ENCODE measurements at regions not wholly inside any gene's neighbourhood (a gene's known extent, or its start where the extent isn't known, plus 50 kb on each side); places are given as distances from the start of the nearest gene placed in this dataset.

DNA sequence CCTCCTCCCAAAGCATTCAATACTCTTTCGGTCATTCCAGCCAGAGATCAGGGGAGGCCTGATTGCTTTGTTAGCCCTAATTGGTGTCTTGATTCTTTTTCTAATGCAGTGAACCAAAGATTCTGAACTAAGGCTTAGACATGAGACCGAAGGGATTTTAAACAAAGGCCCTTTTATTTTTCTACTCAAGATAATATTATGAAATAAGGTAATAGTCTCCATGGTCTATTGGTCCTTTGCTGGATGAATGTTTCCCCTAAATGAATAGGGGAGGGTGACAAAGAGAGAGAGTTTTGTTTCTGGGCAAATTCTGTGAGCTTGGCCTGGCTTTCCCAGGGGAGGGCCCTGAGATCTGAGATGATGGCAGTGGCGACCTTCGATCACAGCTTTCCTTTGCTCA is 449.1 kb downstream of the TYW1 start:
- Histone ChIP-seq H3K4me1 (no peaks in the 10 kb centered on the region), H3K36me3 (no peaks in the 10 kb centered on the region), H3K27me3 (no peaks in the 10 kb centered on the region), H3K9me3 (peaks cover 0 to 13% (median 0%) of the 10 kb centered on the region in 3 donors), H3K27ac (no peak overlapping the region), H3K4me3 (no peak overlapping the region)
- ATAC-seq: no peak
- 86 to 100% methylated on average over 1 to 4 of the region's 4 CpGs for whole genome bisulfite sequencing, 2 donors (ENCODE audit: low coverage in 1 of 2)
- TF ChIP-seq EP300 (IDR thresholded peaks at IDR 0.05) (no peak), POLR2AphosphoS5 (IDR thresholded peaks at IDR 0.05) (no peak), POLR2A (IDR thresholded peaks at IDR 0.05) (no peak)
- TF ChIP-seq, protein P1, sequence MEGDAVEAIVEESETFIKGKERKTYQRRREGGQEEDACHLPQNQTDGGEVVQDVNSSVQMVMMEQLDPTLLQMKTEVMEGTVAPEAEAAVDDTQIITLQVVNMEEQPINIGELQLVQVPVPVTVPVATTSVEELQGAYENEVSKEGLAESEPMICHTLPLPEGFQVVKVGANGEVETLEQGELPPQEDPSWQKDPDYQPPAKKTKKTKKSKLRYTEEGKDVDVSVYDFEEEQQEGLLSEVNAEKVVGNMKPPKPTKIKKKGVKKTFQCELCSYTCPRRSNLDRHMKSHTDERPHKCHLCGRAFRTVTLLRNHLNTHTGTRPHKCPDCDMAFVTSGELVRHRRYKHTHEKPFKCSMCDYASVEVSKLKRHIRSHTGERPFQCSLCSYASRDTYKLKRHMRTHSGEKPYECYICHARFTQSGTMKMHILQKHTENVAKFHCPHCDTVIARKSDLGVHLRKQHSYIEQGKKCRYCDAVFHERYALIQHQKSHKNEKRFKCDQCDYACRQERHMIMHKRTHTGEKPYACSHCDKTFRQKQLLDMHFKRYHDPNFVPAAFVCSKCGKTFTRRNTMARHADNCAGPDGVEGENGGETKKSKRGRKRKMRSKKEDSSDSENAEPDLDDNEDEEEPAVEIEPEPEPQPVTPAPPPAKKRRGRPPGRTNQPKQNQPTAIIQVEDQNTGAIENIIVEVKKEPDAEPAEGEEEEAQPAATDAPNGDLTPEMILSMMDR (IDR thresholded peaks at IDR 0.05): no peak

GRCh38 chr7:67447297-67447696 is 450.7 kb downstream of the TYW1 start:
- ATAC-seq: no peak
- Histone ChIP-seq H3K27me3 (no peaks in the 10 kb centered on the region), H3K36me3 (no peaks in the 10 kb centered on the region), H3K4me3 (no peak overlapping the region), H3K27ac (no peak overlapping the region), H3K4me1 (no peaks in the 10 kb centered on the region), H3K9me3 (peaks cover 0 to 13% (median 0%) of the 10 kb centered on the region in 3 donors)
- TF ChIP-seq POLR2AphosphoS5 (IDR thresholded peaks at IDR 0.05): no peak
- TF ChIP-seq, protein P1 (IDR thresholded peaks at IDR 0.05): no peak
- no peak for TF ChIP-seq EP300 (IDR thresholded peaks at IDR 0.05)
- TF ChIP-seq POLR2A (IDR thresholded peaks at IDR 0.05): no peak

DNA sequence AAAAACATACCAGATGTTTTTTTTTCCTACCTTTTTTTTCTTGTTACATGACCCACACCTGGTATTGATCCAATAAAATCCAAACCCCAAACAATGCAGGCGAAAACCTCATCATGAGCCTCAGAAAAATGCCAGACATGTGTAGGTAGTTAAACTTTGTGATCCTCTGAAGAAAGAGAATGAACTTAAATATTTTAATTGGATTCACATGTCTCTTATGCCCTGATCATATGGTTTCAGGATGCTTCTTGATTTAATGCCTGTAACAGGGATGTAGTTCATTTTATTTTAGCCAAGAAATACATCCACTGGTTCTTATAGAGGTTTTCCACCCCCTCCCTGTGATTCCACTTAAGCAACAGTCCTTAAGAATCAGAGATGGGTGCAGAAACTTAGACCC is 451.6 kb downstream of the TYW1 start:
- TF ChIP-seq, protein P1 (IDR thresholded peaks at IDR 0.05): no peak
- TF ChIP-seq POLR2A (IDR thresholded peaks at IDR 0.05) (no peak), EP300 (IDR thresholded peaks at IDR 0.05) (no peak), POLR2AphosphoS5 (IDR thresholded peaks at IDR 0.05) (no peak)
- no peak overlapping the region for H3K4me3 ChIP-seq
- H3K27ac ChIP-seq: no peak overlapping the region
- H3K27me3 ChIP-seq: no peaks in the 10 kb centered on the region
- H3K9me3 ChIP-seq: peaks cover 0 to 13% (median 0%) of the 10 kb centered on the region in 3 donors
- H3K4me1 ChIP-seq: no peaks in the 10 kb centered on the region
- no peaks in the 10 kb centered on the region for H3K36me3 ChIP-seq
- ATAC-seq: no peak
- WGBS, 2 donors (ENCODE audit: low coverage in 1 of 2): 78 to 90% methylated on average over 1 of the region's 1 CpG

- Histone ChIP-seq H3K4me3 (no peak overlapping the region), H3K27ac (no peak overlapping the region), H3K27me3 (no peaks in the 10 kb centered on the region), H3K4me1 (no peaks in the 10 kb centered on the region), H3K36me3 (no peaks in the 10 kb centered on the region), H3K9me3 (peaks cover 0 to under 1% (median 0%) of the 10 kb centered on the region in 3 donors)
- no peak for TF ChIP-seq POLR2AphosphoS5 (IDR thresholded peaks at IDR 0.05)
- TF ChIP-seq POLR2A (IDR thresholded peaks at IDR 0.05): no peak
- TF ChIP-seq, protein P1 (IDR thresholded peaks at IDR 0.05): no peak
- no peak for TF ChIP-seq EP300 (IDR thresholded peaks at IDR 0.05)
- ATAC-seq: no peak
- 50 to 67% methylated on average over 2 to 3 of the region's 3 CpGs for WGBS, 2 donors (ENCODE audit: low coverage in 1 of 2)
These were observed 453.5 kb downstream of the TYW1 start for GRCh38 chr7:67450171-67450570.

GRCh38 chr7:67451306-67451705 is 454.7 kb downstream of the TYW1 start:
- WGBS, 2 donors (ENCODE audit: low coverage in 1 of 2): 79 to 86% methylated on average over 6 to 8 of the region's 9 CpGs
- H3K4me3 ChIP-seq: no peak overlapping the region
- no peak for TF ChIP-seq POLR2A (IDR thresholded peaks at IDR 0.05)
- TF ChIP-seq, protein P1 (IDR thresholded peaks at IDR 0.05): no peak
- no peak overlapping the region for H3K27ac ChIP-seq
- no peaks in the 10 kb centered on the region for H3K9me3 ChIP-seq
- ATAC-seq: no peak
- H3K27me3 ChIP-seq: peaks cover 1% of the 10 kb centered on the region
- H3K36me3 ChIP-seq: no peaks in the 10 kb centered on the region
- H3K4me1 ChIP-seq: no peaks in the 10 kb centered on the region

Data from gastroesophageal sphincter (tissue), 4 donors.